Activated T-cell treated with anti-CD3 and anti-CD28 coated beads for 48 hours (primary cell): ENCODE measurements at regions not wholly inside any gene's neighbourhood (a gene's known extent, or its start where the extent isn't known, plus 50 kb on each side); places are given as distances from the start of the nearest gene placed in this dataset.
"Not testable (repeated sequence)": the region's sequence is repeated elsewhere in the genome, so short reads cannot be mapped to it uniquely, and the experiment has no call there.

ENCODE experiments used
- DNase-seq: peaks from one replicate; pipeline ENCODE4 v3.0.0-alpha.2; 2020; ENCODE audit warnings: low read depth

DNA sequence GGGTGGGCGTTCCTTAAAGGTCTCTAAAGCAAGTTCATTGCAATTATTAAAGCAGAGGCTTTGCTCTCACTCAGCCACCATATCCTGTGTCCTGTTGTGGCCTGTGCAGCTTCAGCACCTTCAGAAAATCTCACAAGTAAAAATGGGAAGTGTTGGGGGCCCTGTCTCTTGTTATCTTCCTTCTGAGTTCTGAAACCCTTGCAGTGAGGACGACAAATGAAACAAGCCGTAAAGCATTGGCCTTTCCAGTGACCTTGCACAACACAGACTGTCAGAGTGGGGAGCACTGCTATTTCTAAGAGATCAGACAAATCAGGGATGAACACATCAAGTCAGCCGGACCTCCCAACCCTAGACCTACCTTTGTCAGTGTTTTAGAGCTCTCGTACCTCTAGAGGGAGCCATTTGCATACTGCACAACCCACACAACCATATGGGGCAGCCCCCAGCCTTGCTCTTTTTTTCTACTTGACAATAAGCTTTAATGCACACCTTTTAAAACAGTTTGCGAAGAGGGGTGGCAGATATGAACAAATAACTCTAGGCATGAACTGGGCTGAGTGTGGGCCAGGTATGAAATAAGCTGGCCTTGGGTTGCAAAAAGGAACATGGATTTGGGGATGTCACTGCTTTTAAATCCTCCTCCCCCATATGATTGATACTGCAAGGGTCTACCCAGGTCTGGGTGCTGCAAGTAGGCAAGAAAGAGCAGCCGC, 89.8 kb downstream of the KATNIP start:
- DNase-seq = no peak

- no peak for DNase-seq
These were observed 90.3 kb downstream of the KATNIP start for GRCh38 chr16:27640277-27640600.

DNA sequence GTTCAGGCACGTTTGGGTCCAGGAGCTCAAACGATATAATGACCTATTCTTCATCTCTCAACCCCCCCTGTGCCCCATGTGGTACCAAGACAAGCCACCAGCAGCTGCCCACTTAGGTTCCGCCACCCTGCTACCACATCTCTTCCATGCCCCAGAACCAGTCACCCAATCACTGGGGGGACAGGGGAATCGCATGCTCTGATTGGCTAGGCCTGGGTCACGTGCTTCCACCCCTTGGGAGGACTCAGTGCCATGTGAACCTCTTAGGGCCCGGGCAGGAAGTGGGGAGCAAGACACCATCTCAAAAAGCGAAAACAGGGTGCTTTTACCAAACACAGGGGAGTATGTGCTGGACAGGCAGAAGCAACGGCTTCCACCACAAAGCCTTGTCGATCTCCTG, 91.3 kb downstream of the KATNIP start:
- no peak for DNase-seq

DNA sequence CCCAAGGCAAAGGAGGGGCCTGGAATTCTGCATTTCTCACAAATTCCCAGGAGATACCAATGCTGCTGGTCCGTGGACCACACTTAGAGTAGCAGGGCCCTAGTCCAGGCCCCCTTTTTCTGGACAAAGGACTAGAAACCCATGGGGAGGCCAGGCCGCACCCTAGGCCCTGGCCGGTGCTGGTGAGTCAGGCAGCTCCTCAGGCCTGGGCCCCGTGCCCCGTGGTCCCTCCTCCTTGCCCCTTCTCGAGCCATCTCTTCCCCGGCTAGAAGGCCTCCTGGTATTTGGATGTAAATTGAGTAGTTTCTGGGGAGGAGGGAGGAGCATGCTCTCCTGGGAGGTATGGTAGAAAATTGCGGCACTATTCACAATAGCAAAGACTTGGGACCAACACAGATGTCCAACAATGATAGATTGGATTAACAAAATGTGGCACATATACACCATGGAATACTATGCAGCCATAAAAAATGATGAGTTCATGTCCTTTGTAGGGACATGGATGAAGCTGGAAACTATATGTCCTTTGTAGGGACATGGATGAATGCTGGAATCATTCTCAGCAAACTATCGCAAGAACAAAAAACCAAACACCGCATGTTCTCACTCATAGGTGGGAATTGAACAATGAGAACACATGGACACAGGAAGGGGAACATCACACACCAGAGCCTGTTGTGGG, 91.9 kb downstream of the KATNIP start:
- DNase-seq = not testable (repeated sequence)

DNA sequence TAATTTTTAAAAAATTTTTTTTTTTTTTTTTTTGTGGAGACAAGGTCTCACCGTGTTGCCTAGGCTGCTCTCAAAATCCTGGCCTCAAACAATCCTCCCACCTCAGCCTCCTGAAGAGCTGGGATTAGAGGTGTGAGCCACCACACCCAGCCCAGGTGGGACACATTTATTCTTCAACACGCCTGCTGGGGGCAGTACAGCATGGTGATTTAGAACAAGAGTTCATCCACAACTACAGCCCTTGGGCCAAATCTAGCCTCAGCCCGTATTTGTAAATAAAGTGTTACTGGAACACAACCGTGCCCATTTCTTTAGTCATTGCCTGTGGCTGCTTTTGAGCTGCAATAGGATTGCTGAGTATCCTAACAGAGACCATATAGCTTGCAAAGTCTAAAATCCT, 92.8 kb downstream of the KATNIP start:
- DNase-seq = no peak

- no peak for DNase-seq
These were observed 94.2 kb downstream of the KATNIP start for GRCh38 chr16:27644165-27644564.

DNA sequence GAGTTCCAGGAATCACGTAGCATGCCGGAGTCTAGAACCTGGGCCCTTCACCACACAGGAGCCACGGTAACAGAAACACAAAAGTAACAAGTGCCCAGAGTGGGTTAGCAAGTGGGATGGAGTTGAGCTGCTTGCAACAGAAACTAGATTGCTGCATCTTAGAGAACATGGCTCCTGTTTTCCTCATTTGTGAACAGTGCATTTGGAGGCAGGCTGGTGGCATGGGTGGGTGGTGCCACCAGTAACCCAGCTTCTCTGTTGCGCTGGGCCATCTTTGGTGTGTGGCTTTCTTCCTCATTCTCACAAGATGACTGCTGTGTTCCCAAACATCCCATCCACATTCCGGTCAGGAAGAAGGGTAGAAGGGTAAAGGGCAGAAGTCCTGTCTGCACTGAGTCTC, 95.5 kb downstream of the KATNIP start:
- DNase-seq = no peak

DNA sequence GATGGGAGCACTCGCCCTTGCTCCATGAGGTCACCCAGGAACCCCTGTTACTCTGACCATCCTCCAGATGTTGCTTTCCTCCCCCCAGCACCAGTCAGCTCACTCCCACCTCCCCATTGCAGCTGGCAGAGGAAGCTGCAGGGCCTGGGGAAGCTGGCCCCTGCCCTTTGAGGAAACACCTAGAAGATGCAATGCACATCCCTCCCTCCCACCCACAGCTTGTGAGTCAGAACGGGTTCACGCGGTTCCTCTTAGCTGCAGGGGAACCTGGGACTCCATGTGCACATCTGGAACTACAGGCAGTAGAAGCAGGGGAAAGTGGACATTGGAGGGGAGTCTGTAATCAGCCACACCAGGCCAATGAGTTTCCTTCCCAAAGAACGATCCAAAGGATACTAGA, 96.9 kb downstream of the KATNIP start:
- DNase-seq = no peak

- DNase-seq = no peak
These were observed 99.1 kb downstream of the KATNIP start for GRCh38 chr16:27649021-27649420.

GRCh38 chr16:27650073-27650701, 100.2 kb downstream of the KATNIP start:
- no peak for DNase-seq

GRCh38 chr16:27651301-27651700, 101.4 kb downstream of the KATNIP start:
- no peak for DNase-seq

GRCh38 chr16:27657811-27658210, 107.9 kb downstream of the KATNIP start:
- DNase-seq = no peak

- DNase-seq = no peak
These were observed 110.6 kb downstream of the KATNIP start for GRCh38 chr16:27660507-27660906.

DNA sequence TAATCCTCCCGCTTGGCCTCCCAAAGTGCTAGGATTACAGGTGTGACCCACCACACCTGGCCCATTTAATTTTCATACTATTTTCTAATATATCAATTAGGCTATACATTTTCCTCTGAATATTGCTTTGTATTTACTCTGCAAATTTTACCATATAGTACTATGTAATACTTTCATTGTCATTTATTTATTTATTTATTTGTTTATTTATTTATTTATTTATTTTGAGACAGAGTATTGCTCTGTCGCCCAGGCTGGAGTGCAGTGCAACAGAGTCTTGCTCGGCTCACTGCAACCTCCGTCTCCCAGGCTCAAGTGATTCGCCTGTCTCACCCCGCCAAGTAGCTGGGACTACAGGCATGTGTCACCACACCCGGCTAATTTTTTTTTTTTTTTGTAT, 113.3 kb downstream of the KATNIP start:
- DNase-seq = not testable (repeated sequence)

DNA sequence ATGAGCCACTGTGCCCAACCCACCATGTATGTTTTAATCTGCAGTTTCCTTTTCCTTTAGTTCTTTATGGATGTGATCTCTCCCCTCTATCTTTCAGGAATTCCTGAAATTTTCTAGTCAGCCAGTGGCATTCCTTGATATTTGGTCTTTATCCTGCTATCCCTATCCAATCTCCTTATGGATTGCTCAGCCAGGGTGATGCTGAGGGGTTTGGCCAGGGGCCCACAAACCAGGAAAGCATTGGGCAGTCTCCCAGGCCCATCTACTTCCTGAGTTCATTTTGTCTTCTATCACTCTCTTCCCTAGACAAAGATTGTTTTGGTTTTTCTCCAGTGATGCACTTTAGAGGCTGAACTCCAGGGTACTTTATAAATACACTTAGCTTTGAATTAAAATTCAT, 115.9 kb downstream of the KATNIP start:
- no peak for DNase-seq

DNA sequence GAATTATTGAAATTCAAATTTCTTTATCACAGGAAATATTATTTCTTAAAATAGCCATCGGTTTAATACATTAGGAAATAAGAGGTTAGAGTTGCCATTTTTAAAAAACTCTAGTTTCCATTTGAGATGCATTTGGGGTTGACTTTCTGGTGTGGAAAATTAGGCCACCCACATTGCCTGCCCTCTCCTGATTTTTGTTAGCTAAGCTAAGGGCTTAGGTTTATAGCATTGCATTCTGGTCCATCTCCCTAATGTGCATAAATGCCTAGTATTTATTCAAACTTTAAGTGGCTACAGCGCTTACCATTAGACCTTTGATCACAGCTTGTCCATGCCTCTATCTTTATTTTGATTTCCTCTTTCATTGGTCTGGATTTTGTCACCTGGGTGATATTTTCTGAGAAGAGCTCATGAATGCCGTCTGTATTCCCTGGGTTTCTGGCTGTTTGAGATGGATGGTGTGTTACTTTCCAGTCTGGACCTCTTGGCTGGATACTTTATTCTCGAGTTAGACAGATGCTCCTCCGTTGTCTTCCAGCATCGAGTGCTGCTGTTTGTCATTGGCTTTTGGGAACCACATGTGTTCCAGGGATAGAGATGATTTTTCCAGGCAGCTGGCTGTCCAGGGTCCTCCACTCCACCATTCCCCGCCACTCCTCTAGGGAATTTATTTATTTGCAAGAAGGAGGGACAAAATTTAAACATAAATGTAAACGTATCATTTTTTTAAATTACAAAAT, 120.3 kb downstream of the KATNIP start:
- DNase-seq = no peak

DNA sequence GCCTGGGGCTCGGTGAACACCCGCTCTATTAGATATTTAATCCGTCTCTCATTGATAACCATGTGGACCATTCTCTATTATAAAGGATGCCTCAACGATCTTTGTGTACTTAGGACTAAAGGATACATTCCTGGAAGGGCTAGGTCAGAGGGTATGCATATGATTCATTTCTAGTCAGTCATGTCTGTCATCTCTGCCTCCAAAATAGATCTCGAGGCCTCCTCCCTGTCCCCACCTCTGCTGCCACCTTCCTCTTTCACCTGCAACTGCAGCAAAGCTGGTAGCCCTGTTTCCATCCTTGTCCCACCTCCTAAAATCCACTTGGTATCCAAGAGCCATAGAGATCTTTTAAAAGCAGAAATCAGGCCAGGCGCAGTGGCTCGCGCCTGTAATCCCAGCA, 121.5 kb downstream of the KATNIP start:
- DNase-seq = no peak

DNA sequence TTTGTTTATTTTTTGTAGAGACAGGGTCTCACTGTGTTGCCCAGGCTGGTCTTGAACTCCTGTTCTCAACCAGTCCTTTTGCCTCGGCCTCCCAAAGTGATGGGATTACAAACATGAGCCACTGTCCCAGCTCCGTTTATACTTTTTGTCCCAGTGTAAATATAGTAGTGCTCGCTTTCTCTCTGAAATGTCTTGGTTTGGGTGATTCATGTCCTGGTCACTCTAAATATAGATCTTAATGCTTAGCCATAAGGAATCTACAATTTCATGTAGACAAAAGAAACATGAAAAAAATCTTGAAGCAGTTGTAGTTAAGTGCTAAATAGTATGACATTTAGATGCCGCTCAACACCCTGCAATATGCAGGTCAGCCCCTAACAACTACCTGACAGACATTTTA, 126.9 kb downstream of the KATNIP start:
- DNase-seq = no peak

DNA sequence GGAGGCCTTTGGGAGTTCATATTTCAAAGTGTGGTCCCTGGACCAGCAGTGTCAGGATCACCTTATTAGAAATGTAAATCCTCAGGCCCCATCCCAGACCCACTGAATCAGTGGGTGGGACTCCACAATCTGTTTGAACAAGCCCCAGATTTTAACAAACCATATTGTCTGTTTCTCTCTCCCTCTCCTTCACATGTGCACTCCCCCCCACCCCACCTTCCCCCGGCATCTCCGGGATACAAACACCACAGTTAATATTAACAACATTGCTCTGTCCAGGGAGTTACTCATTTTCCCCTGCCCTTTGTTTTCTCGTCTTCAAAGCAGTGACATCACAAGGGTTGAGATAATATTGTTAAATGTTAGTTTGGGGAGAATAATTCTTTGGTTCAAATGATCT, 127.3 kb downstream of the KATNIP start:
- DNase-seq = no peak

GRCh38 chr16:27678955-27679354, 129.0 kb downstream of the KATNIP start:
- DNase-seq = no peak

GRCh38 chr16:27679899-27680298, 130.0 kb downstream of the KATNIP start:
- DNase-seq = no peak

- no peak for DNase-seq
These were observed 131.7 kb downstream of the KATNIP start for GRCh38 chr16:27681681-27682080.

DNA sequence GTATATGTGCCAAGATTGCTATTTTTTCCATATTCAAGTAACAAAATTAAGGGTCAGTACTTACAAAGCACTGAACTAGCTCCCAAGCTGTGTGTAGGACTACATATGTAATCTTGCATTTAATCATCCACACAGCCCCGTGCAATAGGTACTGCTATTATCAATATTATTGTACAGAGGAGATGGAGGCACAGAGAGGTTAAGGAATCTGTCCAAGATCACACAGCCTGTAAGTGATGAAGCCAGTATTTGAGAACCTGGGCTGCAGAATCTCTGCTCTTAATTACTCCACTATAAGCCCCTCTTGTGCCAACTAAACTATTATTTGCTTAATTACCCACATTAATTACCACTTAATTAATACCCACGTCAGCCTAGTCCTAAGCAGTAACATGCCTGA, 134.1 kb downstream of the KATNIP start:
- no peak for DNase-seq
